AG10803 (cell line): ENCODE measurements at regions not wholly inside any gene's neighbourhood (a gene's known extent, or its start where the extent isn't known, plus 50 kb on each side); places are given as distances from the start of the nearest gene placed in this dataset.

Experiments used
- DNase-seq: peaks from one replicate; pipeline ENCODE4 v3.0.0; 2010; ENCODE audit warnings: low read depth
- H3K4me3 ChIP-seq: 2 replicates; pipeline ENCODE4 v1.5.1; 2011; ENCODE audit warnings: mild to moderate bottlenecking, low read length, control low read depth
- CTCF ChIP-seq: conservative IDR thresholded peaks from 2 replicates; pipeline ENCODE4 v1.5.1; 2011; ENCODE audit warnings: mild to moderate bottlenecking, low read length, control low read depth, inconsistent platforms

- no peak for DNase-seq
- no peak overlapping the region for H3K4me3 ChIP-seq
- TF ChIP-seq CTCF: no peak
Measured at GRCh38 chr18:65035701-65036100, 715.1 kb upstream of the CDH7 start.

- TF ChIP-seq CTCF: no peak
- DNase-seq: no peak
- H3K4me3 ChIP-seq: no peak overlapping the region
Measured at GRCh38 chr18:65025756-65026155, 725.1 kb upstream of the CDH7 start.

- DNase-seq: no peak
- H3K4me3 ChIP-seq: no peak overlapping the region
- no peak for TF ChIP-seq CTCF
Measured at GRCh38 chr18:65021021-65021420, 729.8 kb upstream of the CDH7 start.

- no peak for DNase-seq
- no peak for TF ChIP-seq CTCF
- H3K4me3 ChIP-seq: no peak overlapping the region
Measured at GRCh38 chr18:65018184-65018583, 732.6 kb upstream of the CDH7 start.

GRCh38 chr18:65017372-65017760, 733.4 kb upstream of the CDH7 start:
- DNase-seq: no peak
- no peak for TF ChIP-seq CTCF
- H3K4me3 ChIP-seq: no peak overlapping the region

GRCh38 chr18:65016631-65017371, 734.0 kb upstream of the CDH7 start:
- TF ChIP-seq CTCF: no peak
- no peak overlapping the region for H3K4me3 ChIP-seq
- DNase-seq: no peak

GRCh38 chr18:64994370-64994769, 756.4 kb upstream of the CDH7 start:
- no peak for TF ChIP-seq CTCF
- DNase-seq: no peak
- no peak overlapping the region for H3K4me3 ChIP-seq
